Glomerular visceral epithelial cell (primary cell): ENCODE measurements at regions not wholly inside any gene's neighbourhood (a gene's known extent, or its start where the extent isn't known, plus 50 kb on each side); places are given as distances from the start of the nearest gene placed in this dataset.

Experiments
- DNase-seq: peaks from one replicate; pipeline ENCODE4 v3.0.0-alpha.2; 2016; ENCODE audit errors: extremely low spot score

DNA sequence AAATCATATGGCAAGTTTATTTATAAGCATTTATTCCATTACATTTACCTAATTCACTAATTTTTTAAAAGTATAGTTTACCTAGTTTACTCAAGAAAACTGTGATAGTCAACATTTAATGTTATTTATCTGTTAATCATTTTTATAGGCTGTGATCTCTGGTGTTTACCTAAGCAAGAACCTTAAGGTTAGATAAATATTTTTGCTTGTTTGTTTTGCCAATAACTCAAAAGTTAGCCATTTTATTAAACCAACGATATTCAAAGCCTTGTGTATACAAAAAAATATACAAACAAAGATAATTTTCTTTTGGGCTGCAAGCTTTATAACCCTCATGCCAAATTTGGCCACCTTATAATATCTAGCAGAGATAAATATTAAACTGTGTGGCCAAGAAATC, 157.3 kb downstream of the SLCO1B3 start:
- no peak for DNase-seq

DNA sequence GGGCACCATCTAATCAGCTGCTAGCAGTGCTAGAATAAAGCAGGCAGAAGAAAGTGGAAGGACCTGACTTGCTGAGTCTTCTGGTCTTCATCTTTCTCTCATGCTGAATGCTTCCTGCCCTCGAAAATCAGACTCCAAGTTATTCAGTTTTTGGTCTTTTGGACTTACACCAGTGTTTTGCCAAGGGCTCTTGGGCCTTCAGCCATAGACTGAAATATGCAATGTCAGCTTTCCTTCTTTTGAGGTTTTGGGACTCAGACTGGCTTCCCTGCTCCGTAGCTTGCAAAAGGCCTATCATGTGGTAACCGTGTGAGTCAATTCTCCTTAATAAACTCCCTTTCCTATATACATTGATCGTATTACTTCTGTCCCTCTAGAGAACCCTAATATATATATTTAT, 159.3 kb downstream of the SLCO1B3 start:
- no peak for DNase-seq

DNA sequence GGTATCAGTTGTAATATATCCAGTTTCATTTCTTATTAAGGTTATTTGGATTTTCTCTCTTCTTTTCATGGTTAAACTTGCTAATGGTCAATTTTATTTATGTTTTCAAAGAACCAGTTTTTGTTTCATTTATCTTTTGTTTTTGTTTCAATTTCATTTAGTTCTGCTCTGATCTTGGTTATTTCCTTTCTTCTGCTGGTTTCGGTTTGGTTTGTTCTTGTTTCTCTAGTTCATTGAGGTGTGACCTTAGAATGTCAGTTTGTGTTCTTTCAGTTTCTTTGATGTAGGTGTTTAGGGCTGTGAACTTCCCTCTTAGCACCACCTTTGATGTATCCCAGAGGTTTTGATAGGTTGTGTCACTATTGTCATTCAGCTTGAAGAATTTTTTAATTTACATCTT, 145.6 kb upstream of the SLCO1B1 start:
- no peak for DNase-seq

- no peak for DNase-seq
These were observed 129.2 kb upstream of the SLCO1B1 start for GRCh38 chr12:21001778-21002177.

GRCh38 chr12:21025656-21026055, 105.3 kb upstream of the SLCO1B1 start:
- no peak for DNase-seq

GRCh38 chr12:21026302-21026701, 104.7 kb upstream of the SLCO1B1 start:
- DNase-seq: peak; percentile 0

- no peak for DNase-seq
These were observed 76.7 kb upstream of the SLCO1B1 start for GRCh38 chr12:21054334-21054733.

- DNase-seq: no peak
These were observed 65.1 kb upstream of the SLCO1B1 start for GRCh38 chr12:21065845-21066244.

GRCh38 chr12:21073129-21073528, 57.9 kb upstream of the SLCO1B1 start:
- DNase-seq: no peak

GRCh38 chr12:21073822-21074460, 57.1 kb upstream of the SLCO1B1 start:
- peak; percentile 76 for DNase-seq
